Endodermal cell (in vitro differentiated cells): ENCODE measurements at regions not wholly inside any gene's neighbourhood (a gene's known extent, or its start where the extent isn't known, plus 50 kb on each side); places are given as distances from the start of the nearest gene placed in this dataset.
A peak's percentile ranks its signal among the peaks of the same experiment; 100 is the strongest.

Experiments used
- DNase-seq: peaks from one replicate; pipeline ENCODE4 v3.0.0-alpha.2; 2017
- H3K27ac ChIP-seq: 2 replicates; pipeline ENCODE4 v1.5.1; 2013; ENCODE audit warnings: mild to moderate bottlenecking, low read depth, low read length, moderate library complexity
- H3K27me3 ChIP-seq: 2 replicates; pipeline ENCODE4 v1.6.1; 2013; ENCODE audit warnings: mild to moderate bottlenecking, low read length, moderate library complexity; ENCODE audit not compliant: insufficient read depth, control insufficient read depth, poor library complexity, severe bottlenecking
- H3K36me3 ChIP-seq: 2 replicates; pipeline ENCODE4 v1.7.0; 2013; ENCODE audit warnings: mild to moderate bottlenecking, low read length, moderate library complexity; ENCODE audit not compliant: control insufficient read depth, insufficient read depth
- H3K4me1 ChIP-seq: one replicate; pipeline ENCODE4 v1.7.0; 2013; ENCODE audit warnings: low read length; ENCODE audit not compliant: control insufficient read depth, insufficient read depth
- H3K4me3 ChIP-seq: 2 replicates; pipeline ENCODE4 v1.5.1; 2013; ENCODE audit warnings: mild to moderate bottlenecking, low read length, moderate library complexity
- H3K9ac ChIP-seq: 2 replicates; pipeline ENCODE4 v1.6.1; 2013; ENCODE audit warnings: mild to moderate bottlenecking, low read length, moderate library complexity; ENCODE audit not compliant: poor library complexity, severe bottlenecking; ENCODE audit errors: extremely low read depth
- H3K9me3 ChIP-seq: 2 replicates; pipeline ENCODE4 v1.6.1; 2013; ENCODE audit warnings: mild to moderate bottlenecking, low read length, moderate library complexity; ENCODE audit not compliant: control insufficient read depth
- H3K27ac Mint-ChIP-seq: 2 replicates; pipeline ENCODE4 v1.8.0; 2020; ENCODE audit warnings: mixed read lengths
- H3K27me3 Mint-ChIP-seq: 2 replicates; pipeline ENCODE4 v1.8.0; 2021; ENCODE audit warnings: mild to moderate bottlenecking, mixed read lengths; ENCODE audit not compliant: insufficient read depth
- H3K36me3 Mint-ChIP-seq: 2 replicates; pipeline ENCODE4 v1.8.0; 2020; ENCODE audit warnings: low read depth, mixed read lengths
- H3K4me1 Mint-ChIP-seq: 2 replicates; pipeline ENCODE4 v1.8.0; 2020; ENCODE audit warnings: mixed read lengths
- H3K4me3 Mint-ChIP-seq: 2 replicates; pipeline ENCODE4 v1.8.0; 2020; ENCODE audit warnings: mild to moderate bottlenecking, moderate library complexity, mixed read lengths
- H3K9me3 Mint-ChIP-seq: 2 replicates; pipeline ENCODE4 v1.8.0; 2020; ENCODE audit warnings: mild to moderate bottlenecking, mixed read lengths
- CTCF ChIP-seq: fragments of 200-600 bp; sonication (generic); conservative IDR thresholded peaks from 2 replicates; pipeline ENCODE4 v1.5.0; 2021; ENCODE audit warnings: antibody characterized with exemption, mild to moderate bottlenecking
- WGBS, 2 experiments: methylation state at CpG; one replicate each; pipeline versions ENCODE4 v1.1.5 to v1.1.7; 2013; ENCODE audit warnings: missing lambda C conversion rate in 2 of 2, mixed read lengths in 1 of 2; ENCODE audit not compliant: insufficient coverage in 1 of 2, insufficient read length in 1 of 2; 5-methylcytosine and 5-hydroxymethylcytosine counted together

- Histone ChIP-seq H3K36me3 (no peaks in the 10 kb centered on the region), H3K27ac (no peak overlapping the region), H3K9me3 (peaks cover 26% of the 10 kb centered on the region), H3K27me3 (no peaks in the 10 kb centered on the region), H3K9ac (no peak overlapping the region), H3K4me3 (no peak overlapping the region), H3K4me1 (no peaks in the 10 kb centered on the region)
- peaks cover 11% of the 10 kb centered on the region for H3K36me3 Mint-ChIP-seq
- DNase-seq = peak; percentile 45
- no peaks in the 10 kb centered on the region for H3K27me3 Mint-ChIP-seq
- no peaks in the 10 kb centered on the region for H3K4me1 Mint-ChIP-seq
- 72 to 75% methylated on average over 5 of the region's 5 CpGs for whole genome bisulfite sequencing, 2 experiments
- no peak overlapping the region for H3K27ac Mint-ChIP-seq
- peaks cover 33% of the 10 kb centered on the region for H3K9me3 Mint-ChIP-seq
- no peak overlapping the region for H3K4me3 Mint-ChIP-seq
- TF ChIP-seq CTCF = no peak
These were observed 388.2 kb downstream of the OTOL1 start for GRCh38 chr3:161884830-161885229.

GRCh38 chr3:161890147-161890625 is 393.6 kb downstream of the OTOL1 start:
- Histone ChIP-seq H3K9ac (no peak overlapping the region), H3K4me1 (no peaks in the 10 kb centered on the region), H3K36me3 (no peaks in the 10 kb centered on the region), H3K27ac (no peak overlapping the region), H3K4me3 (no peak overlapping the region), H3K9me3 (peaks cover 26% of the 10 kb centered on the region), H3K27me3 (no peaks in the 10 kb centered on the region)
- Mint-ChIP-seq H3K36me3 (peaks cover 7% of the 10 kb centered on the region), H3K9me3 (peaks cover 31% of the 10 kb centered on the region), H3K27ac (no peak overlapping the region), H3K27me3 (no peaks in the 10 kb centered on the region), H3K4me1 (no peaks in the 10 kb centered on the region), H3K4me3 (no peak overlapping the region)
- WGBS, 2 experiments = 88 to 92% methylated on average over 1 to 2 of the region's 2 CpGs
- DNase-seq = peak; percentile 50
- TF ChIP-seq CTCF = no peak

- H3K27ac ChIP-seq = no peak overlapping the region
- H3K27ac Mint-ChIP-seq = no peak overlapping the region
These were observed 397.4 kb downstream of the OTOL1 start for GRCh38 chr3:161893972-161894371.

More at GRCh38 chr3:161893972-161894371, 397.4 kb downstream of the OTOL1 start:
- Histone ChIP-seq H3K4me3 (no peak overlapping the region), H3K9ac (no peak overlapping the region), H3K27me3 (no peaks in the 10 kb centered on the region), H3K9me3 (peaks cover 15% of the 10 kb centered on the region), H3K4me1 (no peaks in the 10 kb centered on the region), H3K36me3 (no peaks in the 10 kb centered on the region)
- no peak for TF ChIP-seq CTCF
- peaks cover 19% of the 10 kb centered on the region for H3K9me3 Mint-ChIP-seq
- no peaks in the 10 kb centered on the region for H3K4me1 Mint-ChIP-seq
- WGBS, 2 experiments = 90% methylated on average over 1 of the region's 1 CpG; no CpG with 5 or more reads in 1 of the 2 experiments
- no peak for DNase-seq
- H3K27me3 Mint-ChIP-seq = no peaks in the 10 kb centered on the region
- no peaks in the 10 kb centered on the region for H3K36me3 Mint-ChIP-seq
- no peak overlapping the region for H3K4me3 Mint-ChIP-seq
